Colonic mucosa (tissue), 4 donors: ENCODE measurements at regions not wholly inside any gene's neighbourhood (a gene's known extent, or its start where the extent isn't known, plus 50 kb on each side); places are given as distances from the start of the nearest gene placed in this dataset.
"Not testable (repeated sequence)": the region's sequence is repeated elsewhere in the genome, so short reads cannot be mapped to it uniquely, and the experiment has no call there.

Experiments
- DNase-seq: peaks from one replicate; pipeline ENCODE4 v3.0.0-alpha.2; 2020
- H3K27ac ChIP-seq: fragments of 200-600 bp; one replicate; pipeline ENCODE4 v1.8.0; 2021
- H3K27me3 ChIP-seq: fragments of 200-600 bp; one replicate; pipeline ENCODE4 v1.8.0; 2021
- H3K36me3 ChIP-seq: fragments of 200-600 bp; one replicate; pipeline ENCODE4 v1.8.0; 2021
- H3K4me1 ChIP-seq: fragments of 200-600 bp; one replicate; pipeline ENCODE4 v1.8.0; 2021; ENCODE audit warnings: mild to moderate bottlenecking
- H3K4me3 ChIP-seq: fragments of 200-600 bp; one replicate; pipeline ENCODE4 v1.8.0; 2021
- H3K9ac ChIP-seq, 2 donors: one replicate each; pipeline ENCODE4 v1.7.0; 2013; ENCODE audit warnings: control low read depth in 2 of 2, low read depth in 2 of 2, low read length in 2 of 2
- H3K9me3 ChIP-seq: fragments of 200-600 bp; one replicate; pipeline ENCODE4 v1.8.0; 2021
- CTCF ChIP-seq: fragments of 200-600 bp; IDR thresholded peaks from one replicate; pipeline ENCODE4 v1.8.0; 2022; ENCODE audit warnings: antibody characterized with exemption, mild to moderate bottlenecking
- intact Hi-C: fragments of 100-400 bp; cut with DNase I; formaldehyde crosslinking; loops from one replicate; pipeline ENCODE4 v1.14.1; 2022
- donor health status: healthy.
- donor health status: DM: no; HTN: no; CAD: no.
- donor health status: DM: no; HTN: no; CAD: no.

DNA sequence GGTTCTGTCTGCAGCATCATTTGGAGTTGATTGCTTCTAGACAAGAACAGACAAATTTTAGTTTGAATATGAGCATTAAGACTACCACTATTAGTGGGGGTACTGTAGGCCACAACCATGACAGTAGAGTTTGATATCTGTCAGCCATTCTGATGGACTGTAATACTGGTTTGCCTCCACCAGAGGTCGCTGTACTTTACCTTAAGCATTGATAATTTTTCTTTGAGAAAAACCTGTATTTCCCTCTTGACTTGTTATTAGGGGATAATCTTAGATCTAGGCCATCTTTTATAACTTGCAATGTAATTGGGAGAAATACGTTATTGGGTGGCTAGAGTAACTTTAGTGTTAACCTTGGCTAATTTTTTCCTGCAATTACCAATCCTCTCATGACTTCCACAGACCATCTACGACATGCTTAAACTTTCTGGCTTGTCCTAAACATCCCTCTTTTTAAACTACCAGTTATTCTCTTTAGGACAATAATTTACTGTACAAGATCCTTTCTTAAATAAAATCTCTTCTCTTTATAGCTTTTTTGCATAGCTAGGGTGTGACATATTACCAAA lies 562.4 kb downstream of the MAGEB5 start:
- no peaks in the 10 kb centered on the region for H3K9me3 ChIP-seq
- no peaks in the 10 kb centered on the region for H3K27me3 ChIP-seq
- H3K27ac ChIP-seq, result no peak overlapping the region
- no peaks in the 10 kb centered on the region for H3K36me3 ChIP-seq
- no peak for DNase-seq
- no peak for TF ChIP-seq CTCF
- no peaks in the 10 kb centered on the region for H3K4me1 ChIP-seq
- intact Hi-C loops, result no loop called here
- no peak overlapping the region for H3K4me3 ChIP-seq
- no peak overlapping the region for H3K9ac ChIP-seq

- intact Hi-C loops, result no loop called here
- Histone ChIP-seq H3K9me3 (no peaks in the 10 kb centered on the region), H3K4me1 (no peaks in the 10 kb centered on the region), H3K4me3 (no peak overlapping the region), H3K9ac (no peak overlapping the region), H3K27ac (no peak overlapping the region), H3K36me3 (no peaks in the 10 kb centered on the region), H3K27me3 (no peaks in the 10 kb centered on the region)
- no peak for DNase-seq
- no peak for TF ChIP-seq CTCF
These were observed 546.3 kb downstream of the MAGEB5 start for GRCh38 chrX:26762253-26762652.

DNA sequence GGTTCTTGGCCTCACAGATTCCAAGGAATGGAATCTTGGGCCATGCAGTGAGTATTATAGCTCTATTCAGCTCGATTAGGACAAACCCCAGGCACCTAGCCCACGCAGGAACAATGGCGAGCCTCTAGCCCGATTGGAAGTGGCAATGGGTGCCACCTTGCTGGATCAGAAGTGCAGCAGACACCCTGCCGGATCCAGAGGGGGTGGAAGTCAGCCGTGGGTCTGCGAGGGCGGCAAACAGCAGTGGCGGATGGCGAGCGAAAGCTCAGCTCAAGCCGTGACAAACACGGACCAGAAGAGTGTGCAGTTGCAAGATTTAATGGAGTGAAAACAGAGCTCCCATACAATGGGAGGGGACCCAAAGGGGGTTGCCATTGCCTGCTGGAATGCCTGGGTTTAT lies 539.8 kb downstream of the MAGEB5 start:
- H3K4me3 ChIP-seq, DNase-seq, H3K27me3 ChIP-seq, H3K4me1 ChIP-seq, H3K27ac ChIP-seq, H3K36me3 ChIP-seq, H3K9ac ChIP-seq, H3K9me3 ChIP-seq, intact Hi-C loops: not testable (repeated sequence)

DNA sequence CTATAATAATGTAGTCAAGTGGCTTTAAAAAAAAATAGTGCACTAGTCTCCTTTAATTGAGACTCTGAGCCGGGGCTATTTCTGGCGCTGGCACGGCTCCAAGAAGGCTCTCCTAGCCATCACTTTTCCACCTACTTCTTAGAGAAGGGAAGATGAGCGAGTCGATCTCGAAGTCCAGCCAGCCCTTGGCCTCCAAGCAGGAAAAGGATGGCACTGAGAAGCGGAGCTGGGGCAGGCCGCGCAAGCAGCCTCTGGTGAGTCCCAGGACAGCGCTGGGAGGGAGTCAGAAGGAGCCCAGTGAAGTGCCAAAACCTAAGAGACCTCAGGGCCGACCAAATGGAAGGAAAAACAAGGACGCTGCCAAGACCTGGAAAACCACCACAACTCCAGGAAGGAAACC lies 531.9 kb downstream of the MAGEB5 start:
- no peak overlapping the region for H3K27ac ChIP-seq
- no peak overlapping the region for H3K4me3 ChIP-seq
- intact Hi-C loops, result no loop called here
- DNase-seq, result no peak
- H3K9ac ChIP-seq, result no peak overlapping the region
- H3K36me3 ChIP-seq, result no peaks in the 10 kb centered on the region
- TF ChIP-seq CTCF, result no peak
- no peaks in the 10 kb centered on the region for H3K27me3 ChIP-seq
- no peaks in the 10 kb centered on the region for H3K4me1 ChIP-seq
- no peaks in the 10 kb centered on the region for H3K9me3 ChIP-seq

DNA sequence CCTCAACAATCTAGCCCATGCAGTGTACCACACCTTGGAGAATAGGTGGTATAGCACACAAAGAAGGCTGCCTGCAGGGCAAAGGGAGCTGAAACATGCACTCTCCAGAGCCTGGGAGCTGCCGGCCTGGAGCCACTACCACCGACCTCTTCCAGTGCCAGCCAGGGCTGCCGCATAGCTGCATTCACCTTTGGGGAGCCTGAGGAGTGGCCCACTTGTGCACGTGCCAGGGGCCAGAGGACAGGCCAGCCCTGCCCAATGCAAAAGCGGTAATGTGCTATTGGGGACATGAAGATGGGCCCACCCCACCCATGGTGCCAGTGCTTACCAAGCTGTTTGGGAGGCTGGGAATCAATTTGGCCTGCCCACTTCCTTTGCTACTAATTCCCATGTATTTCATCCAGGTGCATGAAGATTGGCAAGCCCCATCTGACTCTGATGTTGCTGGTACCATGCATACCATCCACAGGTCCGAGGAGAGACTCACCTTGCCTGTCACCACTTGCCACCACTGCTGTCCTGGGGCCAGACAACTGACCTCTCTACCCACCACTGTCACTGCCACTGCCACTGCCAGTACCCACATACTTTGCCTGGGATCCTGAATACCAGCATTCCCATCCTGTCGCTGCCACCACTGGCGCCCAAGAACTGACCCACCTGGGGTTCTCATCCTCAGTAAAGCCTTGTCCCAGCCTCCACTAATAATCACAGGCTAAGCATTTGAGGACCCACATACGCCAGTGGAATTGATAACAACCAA lies 506.9 kb downstream of the MAGEB5 start:
- no peak for TF ChIP-seq CTCF
- Histone ChIP-seq H3K27me3 (no peaks in the 10 kb centered on the region), H3K27ac (no peak overlapping the region), H3K9me3 (no peaks in the 10 kb centered on the region), H3K9ac (no peak overlapping the region), H3K36me3 (no peaks in the 10 kb centered on the region), H3K4me3 (no peak overlapping the region), H3K4me1 (no peaks in the 10 kb centered on the region)
- DNase-seq, result no peak
- intact Hi-C loops, result no loop called here

- TF ChIP-seq CTCF, result no peak
- no peaks in the 10 kb centered on the region for H3K36me3 ChIP-seq
These were observed 456.6 kb downstream of the MAGEB5 start for GRCh38 chrX:26672571-26672970.

More at GRCh38 chrX:26672571-26672970, 456.6 kb downstream of the MAGEB5 start:
- Histone ChIP-seq H3K27me3 (no peaks in the 10 kb centered on the region), H3K4me3 (no peak overlapping the region), H3K27ac (no peak overlapping the region), H3K9ac (no peak overlapping the region), H3K9me3 (no peaks in the 10 kb centered on the region), H3K4me1 (no peaks in the 10 kb centered on the region)
- intact Hi-C loops, result no loop called here
- DNase-seq, result no peak
